Neural progenitor cell (in vitro differentiated cells): ENCODE measurements at regions not wholly inside any gene's neighbourhood (a gene's known extent, or its start where the extent isn't known, plus 50 kb on each side); places are given as distances from the start of the nearest gene placed in this dataset.

Experiments
- DNase-seq: peaks from one replicate; pipeline ENCODE4 v3.0.0-alpha.2; 2016; ENCODE audit warnings: low spot score
- H2AFZ ChIP-seq: fragments of 200-600 bp; sonication (generic); replicated peaks from 2 replicates; pipeline ENCODE4 v1.6.1; 2016; ENCODE audit warnings: antibody characterized with exemption
- H3F3A ChIP-seq: fragments of 200-600 bp; sonication (generic); 2 replicates; pipeline ENCODE4 v1.6.1; 2016; ENCODE audit warnings: antibody characterized with exemption, low read depth
- H3K27ac ChIP-seq: fragments of 200-600 bp; sonication (generic); 2 replicates; pipeline ENCODE4 v1.5.1; 2016; ENCODE audit warnings: mild to moderate bottlenecking
- H3K27me3 ChIP-seq: fragments of 200-600 bp; sonication (generic); 2 replicates; pipeline ENCODE4 v1.6.1; 2016; ENCODE audit warnings: mild to moderate bottlenecking, moderate library complexity
- H3K36me3 ChIP-seq: fragments of 200-600 bp; sonication (generic); 2 replicates; pipeline ENCODE4 v1.5.1; 2016
- H3K4me1 ChIP-seq: fragments of 200-600 bp; sonication (generic); 2 replicates; pipeline ENCODE4 v1.6.1; 2016; ENCODE audit warnings: mixed run types
- H3K4me2 ChIP-seq: fragments of 200-600 bp; sonication (generic); 2 replicates; pipeline ENCODE4 v1.6.1; 2016
- H3K4me3 ChIP-seq: fragments of 200-600 bp; sonication (generic); 2 replicates; pipeline ENCODE4 v1.5.1; 2016
- H3K79me2 ChIP-seq: fragments of 200-600 bp; sonication (generic); 2 replicates; pipeline ENCODE4 v1.6.1; 2016; ENCODE audit warnings: low read depth
- H3K9ac ChIP-seq: fragments of 200-600 bp; sonication (generic); 2 replicates; pipeline ENCODE4 v1.6.1; 2016
- H3K9me3 ChIP-seq: fragments of 200-600 bp; sonication (generic); 2 replicates; pipeline ENCODE4 v1.5.1; 2016; ENCODE audit warnings: low read depth
- H4K20me1 ChIP-seq: fragments of 200-600 bp; sonication (generic); 2 replicates; pipeline ENCODE4 v1.6.1; 2016; ENCODE audit warnings: low read depth
- H3K27ac Mint-ChIP-seq: 3 replicates; pipeline ENCODE4 v1.8.0; 2021; ENCODE audit warnings: mixed read lengths
- H3K27me3 Mint-ChIP-seq: 2 replicates; pipeline ENCODE4 v1.8.0; 2022; ENCODE audit warnings: low read depth, mild to moderate bottlenecking, inconsistent platforms, moderate library complexity, mixed read lengths; ENCODE audit not compliant: insufficient read depth
- H3K36me3 Mint-ChIP-seq: 3 replicates; pipeline ENCODE4 v1.8.0; 2021; ENCODE audit warnings: mixed read lengths
- H3K4me1 Mint-ChIP-seq: 3 replicates; pipeline ENCODE4 v1.8.0; 2021; ENCODE audit warnings: mixed read lengths
- H3K4me3 Mint-ChIP-seq: 3 replicates; pipeline ENCODE4 v1.8.0; 2021; ENCODE audit warnings: mild to moderate bottlenecking, moderate library complexity, mixed read lengths
- H3K9me3 Mint-ChIP-seq: 3 replicates; pipeline ENCODE4 v1.8.0; 2020; ENCODE audit warnings: mixed read lengths
- CTCF ChIP-seq: fragments of 200-600 bp; sonication (generic); IDR thresholded peaks from 2 replicates; pipeline ENCODE4 v1.5.1; 2017; ENCODE audit warnings: antibody characterized with exemption, mild to moderate bottlenecking
- EZH2 ChIP-seq: fragments of 200-600 bp; sonication (generic); IDR thresholded peaks from 2 replicates; pipeline ENCODE4 v1.6.1; 2017; ENCODE audit warnings: antibody characterized with exemption, mild to moderate bottlenecking, moderate library complexity
- EZH2phosphoT487 ChIP-seq: fragments of 200-600 bp; sonication (generic); IDR thresholded peaks from 2 replicates; pipeline ENCODE4 v1.6.1; 2017; ENCODE audit warnings: antibody characterized with exemption

GRCh38 chr6:55977959-55978665 is 102.7 kb upstream of the BMP5 start:
- Mint-ChIP-seq H3K9me3 (no peaks in the 10 kb centered on the region), H3K4me3 (no peak overlapping the region), H3K27ac (no peak overlapping the region), H3K36me3 (no peaks in the 10 kb centered on the region), H3K4me1 (no peaks in the 10 kb centered on the region), H3K27me3 (no peaks in the 10 kb centered on the region)
- Histone ChIP-seq H3K9ac (no peak overlapping the region), H4K20me1 (no peaks in the 10 kb centered on the region), H3F3A (no peaks in the 10 kb centered on the region), H3K4me2 (no peak overlapping the region), H3K9me3 (no peaks in the 10 kb centered on the region), H3K27ac (no peak overlapping the region), H3K36me3 (no peaks in the 10 kb centered on the region), H3K27me3 (no peaks in the 10 kb centered on the region), H3K4me1 (no peaks in the 10 kb centered on the region), H3K79me2 (no peaks in the 10 kb centered on the region), H3K4me3 (no peak overlapping the region), H2AFZ (no peak overlapping the region)
- TF ChIP-seq CTCF (no peak), EZH2phosphoT487 (no peak), EZH2 (no peak)
- DNase-seq: no peak

GRCh38 chr6:55974688-55975087 is 99.3 kb upstream of the BMP5 start:
- H3K9me3 ChIP-seq: no peaks in the 10 kb centered on the region
- no peak overlapping the region for H3K9ac ChIP-seq
- H4K20me1 ChIP-seq: no peaks in the 10 kb centered on the region
- H3K27ac ChIP-seq: no peak overlapping the region
- no peak overlapping the region for H3K4me3 ChIP-seq
- H3K27me3 ChIP-seq: no peaks in the 10 kb centered on the region
- H3K9me3 Mint-ChIP-seq: no peaks in the 10 kb centered on the region
- no peak overlapping the region for H3K4me3 Mint-ChIP-seq
- no peak overlapping the region for H2AFZ ChIP-seq
- H3K36me3 Mint-ChIP-seq: no peaks in the 10 kb centered on the region
- no peak overlapping the region for H3K27ac Mint-ChIP-seq
- H3F3A ChIP-seq: no peaks in the 10 kb centered on the region
- H3K4me1 Mint-ChIP-seq: no peaks in the 10 kb centered on the region
- H3K4me1 ChIP-seq: no peaks in the 10 kb centered on the region
- no peak for DNase-seq
- no peaks in the 10 kb centered on the region for H3K79me2 ChIP-seq
- no peaks in the 10 kb centered on the region for H3K36me3 ChIP-seq
- H3K4me2 ChIP-seq: no peak overlapping the region
- TF ChIP-seq EZH2 (no peak), EZH2phosphoT487 (no peak), CTCF (no peak)
- H3K27me3 Mint-ChIP-seq: no peaks in the 10 kb centered on the region

- H3K27me3 Mint-ChIP-seq: no peaks in the 10 kb centered on the region
- no peak overlapping the region for H3K9ac ChIP-seq
- no peaks in the 10 kb centered on the region for H3K9me3 ChIP-seq
- no peak for DNase-seq
- H3K4me3 ChIP-seq: no peak overlapping the region
- no peaks in the 10 kb centered on the region for H3K36me3 Mint-ChIP-seq
- no peak overlapping the region for H2AFZ ChIP-seq
- no peaks in the 10 kb centered on the region for H3K4me1 Mint-ChIP-seq
- no peaks in the 10 kb centered on the region for H3K4me1 ChIP-seq
- H3K79me2 ChIP-seq: no peaks in the 10 kb centered on the region
- no peaks in the 10 kb centered on the region for H3F3A ChIP-seq
- H4K20me1 ChIP-seq: no peaks in the 10 kb centered on the region
- H3K4me2 ChIP-seq: no peak overlapping the region
- no peaks in the 10 kb centered on the region for H3K9me3 Mint-ChIP-seq
- H3K36me3 ChIP-seq: no peaks in the 10 kb centered on the region
- H3K27me3 ChIP-seq: no peaks in the 10 kb centered on the region
- no peak overlapping the region for H3K27ac Mint-ChIP-seq
- H3K4me3 Mint-ChIP-seq: no peak overlapping the region
- no peak overlapping the region for H3K27ac ChIP-seq
- TF ChIP-seq CTCF (no peak), EZH2 (no peak), EZH2phosphoT487 (no peak)
Measured at GRCh38 chr6:55972091-55972490, 96.7 kb upstream of the BMP5 start.
